CD14-positive monocyte (primary cell): ENCODE measurements at regions not wholly inside any gene's neighbourhood (a gene's known extent, or its start where the extent isn't known, plus 50 kb on each side); places are given as distances from the start of the nearest gene placed in this dataset.

ENCODE experiments used
- DNase-seq, 3 donors: peaks; one replicate each; pipeline ENCODE4 v3.0.0-alpha.2; 2011 to 2022
- H2AFZ ChIP-seq: 2 replicates; pipeline ENCODE4 v1.6.0; 2012; ENCODE audit warnings: mild to moderate bottlenecking, low read depth, low read length, inconsistent platforms; ENCODE audit not compliant: insufficient read depth, poor library complexity, severe bottlenecking
- H3K27ac ChIP-seq, 2 donors: 1 replicate in 1 of 2; 2 replicates in 1 of 2; pipeline ENCODE4 v1.5.1; 2012 to 2013; ENCODE audit warnings: low read length in 2 of 2, control low read depth in 1 of 2, inconsistent platforms in 1 of 2, low read depth in 1 of 2, mild to moderate bottlenecking in 1 of 2
- H3K27me3 ChIP-seq, 2 donors: one replicate each; pipeline versions ENCODE4 v1.6.0 to v1.6.1; 2011 to 2013; ENCODE audit warnings: low read length in 2 of 2; ENCODE audit not compliant: control insufficient read depth in 2 of 2, insufficient read depth in 2 of 2
- H3K36me3 ChIP-seq, 2 donors: replicated peaks in 1 of 2; 1 replicate in 1 of 2; 2 replicates in 1 of 2; pipeline versions ENCODE4 v1.5.1 to v1.6.1; 2012 to 2013; ENCODE audit warnings: low read length in 2 of 2, control low read depth in 1 of 2, inconsistent platforms in 1 of 2, mild to moderate bottlenecking in 1 of 2; ENCODE audit not compliant: insufficient read depth in 2 of 2, control insufficient read depth in 1 of 2
- H3K4me1 ChIP-seq, 2 donors: 1 replicate in 1 of 2; 2 replicates in 1 of 2; pipeline versions ENCODE4 v1.5.1 to v1.6.1; 2012 to 2013; ENCODE audit warnings: low read length in 2 of 2, control low read depth in 1 of 2, inconsistent platforms in 1 of 2, mild to moderate bottlenecking in 1 of 2, moderate library complexity in 1 of 2; ENCODE audit not compliant: insufficient read depth in 2 of 2, control insufficient read depth in 1 of 2
- H3K4me2 ChIP-seq: replicated peaks from 2 replicates; pipeline ENCODE3; 2012; ENCODE audit warnings: low read length, moderate library complexity, mild to moderate bottlenecking; ENCODE audit not compliant: poor library complexity, severe bottlenecking; ENCODE audit errors: extremely low read depth
- H3K4me3 ChIP-seq, 3 experiments: fragments of 200-600 bp in 1 of 3; sonication (generic) in 1 of 3; replicated peaks in 1 of 3; 1 replicate in 2 of 3; 2 replicates in 1 of 3; pipeline ENCODE4 v1.5.1; 2011 to 2013; ENCODE audit warnings: low read length in 3 of 3, mild to moderate bottlenecking in 3 of 3, control low read depth in 2 of 3, low read depth in 2 of 3, inconsistent platforms in 1 of 3, moderate library complexity in 1 of 3
- H3K79me2 ChIP-seq: 2 replicates; pipeline ENCODE4 v1.6.0; 2012; ENCODE audit warnings: mild to moderate bottlenecking, control low read depth, inconsistent platforms, low read length, moderate library complexity; ENCODE audit not compliant: insufficient read depth
- H3K9ac ChIP-seq: 2 replicates; pipeline ENCODE4 v1.6.0; 2017; ENCODE audit warnings: low read length, mild to moderate bottlenecking; ENCODE audit not compliant: insufficient read depth, poor library complexity, severe bottlenecking
- H3K9me3 ChIP-seq, 2 donors: replicated peaks in 1 of 2; 1 replicate in 1 of 2; 2 replicates in 1 of 2; pipeline versions ENCODE4 v1.5.1 to v1.6.1; 2012 to 2013; ENCODE audit warnings: low read length in 2 of 2, control low read depth in 1 of 2; ENCODE audit not compliant: control insufficient read depth in 1 of 2, insufficient read depth in 1 of 2
- H4K20me1 ChIP-seq: 2 replicates; pipeline ENCODE4 v1.6.0; 2012; ENCODE audit warnings: mild to moderate bottlenecking, low read length, control low read depth, moderate library complexity; ENCODE audit not compliant: insufficient read depth
- H3K27ac Mint-ChIP-seq, 7 donors: one replicate each; pipeline ENCODE4 v1.8.0; 2020; ENCODE audit warnings: mild to moderate bottlenecking in 7 of 7, mixed read lengths in 7 of 7, moderate library complexity in 6 of 7, inconsistent platforms in 2 of 7
- H3K27me3 Mint-ChIP-seq, 3 donors: one replicate each; pipeline ENCODE4 v1.8.0; 2021 to 2022; ENCODE audit warnings: low read depth in 3 of 3, mild to moderate bottlenecking in 3 of 3, mixed read lengths in 3 of 3, moderate library complexity in 3 of 3, inconsistent platforms in 1 of 3
- H3K36me3 Mint-ChIP-seq, 2 donors: one replicate each; pipeline ENCODE4 v1.8.0; 2020; ENCODE audit warnings: mixed read lengths in 2 of 2, inconsistent platforms in 1 of 2, mild to moderate bottlenecking in 1 of 2
- H3K4me1 Mint-ChIP-seq: one replicate; pipeline ENCODE4 v1.8.0; 2020; ENCODE audit warnings: mild to moderate bottlenecking, mixed read lengths
- H3K4me3 Mint-ChIP-seq, 2 donors: one replicate each; pipeline ENCODE4 v1.8.0; 2020; ENCODE audit warnings: mild to moderate bottlenecking in 2 of 2, mixed read lengths in 2 of 2, moderate library complexity in 1 of 2
- H3K9me3 Mint-ChIP-seq, 7 donors: one replicate each; pipeline ENCODE4 v1.8.0; 2020 to 2022; ENCODE audit warnings: mixed read lengths in 7 of 7, mild to moderate bottlenecking in 6 of 7, moderate library complexity in 6 of 7, inconsistent platforms in 2 of 7
- CTCF ChIP-seq: fragments of 200-600 bp; IDR thresholded peaks from one replicate; pipeline ENCODE4 v1.8.0; 2022; ENCODE audit warnings: antibody characterized with exemption, mild to moderate bottlenecking
- intact Hi-C, 2 donors: fragments of 100-400 bp; cut with micrococcal nuclease; formaldehyde crosslinking; loops; one replicate each; pipeline versions ENCODE4 v1.15.0 to v1.15.1; 2023

- no peak for DNase-seq
- Mint-ChIP-seq H3K27me3 (peaks cover 3 to 5% (median 4%) of the 10 kb centered on the region in 3 donors), H3K4me1 (no peaks in the 10 kb centered on the region)
These were observed 187.0 kb downstream of the CYRIA start for GRCh38 chr2:16478434-16479210.

GRCh38 chr2:16477648-16478047, 188.0 kb downstream of the CYRIA start:
- no peaks in the 10 kb centered on the region for H3K36me3 Mint-ChIP-seq
- Histone ChIP-seq H3K4me2 (no peak overlapping the region), H3K27me3 (no peaks in the 10 kb centered on the region), H3K9me3 (no peaks in the 10 kb centered on the region), H4K20me1 (no peaks in the 10 kb centered on the region), H3K4me1 (no peaks in the 10 kb centered on the region), H3K4me3 (no peak overlapping the region), H3K79me2 (no peaks in the 10 kb centered on the region), H3K36me3 (no peaks in the 10 kb centered on the region), H2AFZ (no peak overlapping the region), H3K27ac (no peak overlapping the region), H3K9ac (no peak overlapping the region)
- H3K4me1 Mint-ChIP-seq, result no peaks in the 10 kb centered on the region
- TF ChIP-seq CTCF, result no peak
- no peaks in the 10 kb centered on the region for H3K9me3 Mint-ChIP-seq
- no peak for DNase-seq
- H3K4me3 Mint-ChIP-seq, result no peak overlapping the region
- no peak overlapping the region for H3K27ac Mint-ChIP-seq
- H3K27me3 Mint-ChIP-seq, result peaks cover 1 to 3% (median 3%) of the 10 kb centered on the region in 3 donors
- intact Hi-C loops, result no loop called here

More at GRCh38 chr2:16478434-16479210, 187.0 kb downstream of the CYRIA start:
- no peak overlapping the region for H3K4me3 ChIP-seq
- no peaks in the 10 kb centered on the region for H3K27me3 ChIP-seq
- H3K36me3 ChIP-seq, result no peaks in the 10 kb centered on the region
- Mint-ChIP-seq H3K36me3 (no peaks in the 10 kb centered on the region), H3K9me3 (no peaks in the 10 kb centered on the region), H3K27ac (no peak overlapping the region), H3K4me3 (no peak overlapping the region)
- no peak for TF ChIP-seq CTCF
- no peak overlapping the region for H3K27ac ChIP-seq
- H3K4me2 ChIP-seq, result no peak overlapping the region
- no peaks in the 10 kb centered on the region for H4K20me1 ChIP-seq
- H3K9ac ChIP-seq, result no peak overlapping the region
- no peaks in the 10 kb centered on the region for H3K4me1 ChIP-seq
- no peaks in the 10 kb centered on the region for H3K79me2 ChIP-seq
- no peaks in the 10 kb centered on the region for H3K9me3 ChIP-seq
- H2AFZ ChIP-seq, result no peak overlapping the region
- intact Hi-C loops, result no loop called here
